ENCODE measurements at regions not wholly inside any gene's neighbourhood (a gene's known extent, or its start where the extent isn't known, plus 50 kb on each side); places are given as distances from the start of the nearest gene placed in this dataset.

GRCh38 chr14:30333934-30334333 is 225.0 kb upstream of the G2E3 start:
- TF ChIP-seq, protein P1, sequence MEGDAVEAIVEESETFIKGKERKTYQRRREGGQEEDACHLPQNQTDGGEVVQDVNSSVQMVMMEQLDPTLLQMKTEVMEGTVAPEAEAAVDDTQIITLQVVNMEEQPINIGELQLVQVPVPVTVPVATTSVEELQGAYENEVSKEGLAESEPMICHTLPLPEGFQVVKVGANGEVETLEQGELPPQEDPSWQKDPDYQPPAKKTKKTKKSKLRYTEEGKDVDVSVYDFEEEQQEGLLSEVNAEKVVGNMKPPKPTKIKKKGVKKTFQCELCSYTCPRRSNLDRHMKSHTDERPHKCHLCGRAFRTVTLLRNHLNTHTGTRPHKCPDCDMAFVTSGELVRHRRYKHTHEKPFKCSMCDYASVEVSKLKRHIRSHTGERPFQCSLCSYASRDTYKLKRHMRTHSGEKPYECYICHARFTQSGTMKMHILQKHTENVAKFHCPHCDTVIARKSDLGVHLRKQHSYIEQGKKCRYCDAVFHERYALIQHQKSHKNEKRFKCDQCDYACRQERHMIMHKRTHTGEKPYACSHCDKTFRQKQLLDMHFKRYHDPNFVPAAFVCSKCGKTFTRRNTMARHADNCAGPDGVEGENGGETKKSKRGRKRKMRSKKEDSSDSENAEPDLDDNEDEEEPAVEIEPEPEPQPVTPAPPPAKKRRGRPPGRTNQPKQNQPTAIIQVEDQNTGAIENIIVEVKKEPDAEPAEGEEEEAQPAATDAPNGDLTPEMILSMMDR (IDR thresholded peaks at IDR 0.05): no peak
- no peak for TF ChIP-seq ZFX (IDR thresholded peaks at IDR 0.05; ENCODE audit: borderline replicate concordance)
